HCT116 (cell line): ENCODE measurements at regions not wholly inside any gene's neighbourhood (a gene's known extent, or its start where the extent isn't known, plus 50 kb on each side); places are given as distances from the start of the nearest gene placed in this dataset.

ENCODE experiments used
- ATAC-seq: fragments of 200-7000 bp; cut with Tn5 transposase; 2 replicates; pipeline ENCODE4 v1.9.1; 2020; ENCODE audit warnings: mild to moderate bottlenecking, moderate library complexity
- BruUV-seq: library from RNA; stranded (reverse); fragments of 400-500 nt; replicated peaks from 2 replicates; lab custom pipeline; 2021; lab: Mats Ljungman, UMichigan
- CTCF ChIA-PET: fragments of 300-600 bp; sonication (Branson Sonifier 250); formaldehyde crosslinking; loops from one replicate; lab custom pipeline; 2021; ENCODE audit warnings: antibody characterized with exemption; lab: Charles Lee
- POLR2A ChIA-PET: fragments of 300-600, 350-600 bp; sonication (Branson Sonifier 250); formaldehyde crosslinking; loops from one replicate; lab custom pipeline; 2021; ENCODE audit warnings: antibody characterized with exemption; lab: Charles Lee
- RAD21 ChIA-PET, 2 experiments: fragments of 300-600 bp; sonication (Branson Sonifier 250); formaldehyde crosslinking; loops; one replicate each; lab custom pipeline; 2023; ENCODE audit warnings: low total read pairs in 2 of 2; ENCODE audit not compliant: uncharacterized antibody in 2 of 2, unreplicated experiment in 2 of 2, low non-redundant PET in 1 of 2; lab: Charles Lee
- DNase-seq: peaks from one replicate; pipeline ENCODE4 v3.0.0-alpha.2; 2010; ENCODE audit warnings: low read depth, low spot score
- H2AFZ ChIP-seq: fragments of 200-600 bp; shearing (Covaris generic), sonication (generic); 2 replicates; pipeline ENCODE4 v1.6.1; 2017; ENCODE audit warnings: low read depth, mixed run types, mixed read lengths, antibody characterized with exemption, low read length; ENCODE audit not compliant: poor library complexity, severe bottlenecking
- H3K27ac ChIP-seq: 2 replicates; pipeline ENCODE4 v1.5.1; 2012; ENCODE audit warnings: low read depth, low read length
- H3K27me3 ChIP-seq: fragments of 200-600 bp; sonication (generic); 2 replicates; pipeline ENCODE4 v1.6.1; 2016; ENCODE audit warnings: mixed run types, low read length, mixed read lengths; ENCODE audit not compliant: insufficient read depth
- H3K36me3 ChIP-seq, 2 experiments: fragments of 200-500 bp in 1 of 2; fragments of 200-600 bp in 1 of 2; sonication (Bioruptor generic) in 1 of 2; sonication (generic) in 1 of 2; 2 replicates each; pipeline versions ENCODE4 v1.5.1 to v1.6.1; 2014 to 2016; ENCODE audit warnings: low read length in 2 of 2, inconsistent platforms in 1 of 2, mixed read lengths in 1 of 2, mixed run types in 1 of 2; ENCODE audit not compliant: insufficient read depth in 2 of 2, control insufficient read depth in 1 of 2
- H3K4me1 ChIP-seq, 2 experiments: fragments of 200-600 bp in 1 of 2; sonication (generic) in 1 of 2; 2 replicates each; pipeline versions ENCODE4 v1.5.1 to v1.6.1; 2012 to 2017; ENCODE audit warnings: low read length in 2 of 2, inconsistent platforms in 1 of 2, mild to moderate bottlenecking in 1 of 2, mixed read lengths in 1 of 2, mixed run types in 1 of 2, moderate library complexity in 1 of 2; ENCODE audit not compliant: insufficient read depth in 2 of 2, control insufficient read depth in 1 of 2
- H3K4me2 ChIP-seq: fragments of 200-600 bp; sonication (generic); 2 replicates; pipeline ENCODE4 v1.6.1; 2017; ENCODE audit warnings: mixed run types, low read length, mixed read lengths
- H3K4me3 ChIP-seq, 2 experiments: fragments of 200-600 bp in 1 of 2; sonication (generic) in 1 of 2; replicated peaks in 1 of 2; 2 replicates each; pipeline ENCODE4 v1.5.1; 2011 to 2016; ENCODE audit warnings: low read length in 2 of 2, control low read depth in 1 of 2, low read depth in 1 of 2, mild to moderate bottlenecking in 1 of 2, mixed read lengths in 1 of 2, mixed run types in 1 of 2
- H3K79me2 ChIP-seq: fragments of 200-600 bp; sonication (generic); 2 replicates; pipeline ENCODE4 v1.6.1; 2017; ENCODE audit warnings: mild to moderate bottlenecking, mixed run types, low read length, moderate library complexity, mixed read lengths; ENCODE audit not compliant: insufficient read depth
- H3K9ac ChIP-seq: fragments of 200-600 bp; sonication (generic); 2 replicates; pipeline ENCODE4 v1.6.1; 2016; ENCODE audit warnings: low read length, mixed read lengths
- H3K9me2 ChIP-seq: fragments of 200-600 bp; sonication (generic), shearing (Covaris generic); 2 replicates; pipeline ENCODE4 v1.6.1; 2017; ENCODE audit warnings: mixed run types, mild to moderate bottlenecking, moderate library complexity; ENCODE audit not compliant: insufficient read depth
- H3K9me3 ChIP-seq, 2 experiments: fragments of 200-500 bp in 1 of 2; fragments of 200-600 bp in 1 of 2; sonication (Bioruptor generic) in 1 of 2; sonication (generic) in 1 of 2; 2 replicates each; pipeline ENCODE4 v1.6.1; 2014 to 2017; ENCODE audit warnings: low read length in 2 of 2, mixed read lengths in 2 of 2, inconsistent platforms in 1 of 2, low read depth in 1 of 2, mild to moderate bottlenecking in 1 of 2, mixed run types in 1 of 2, moderate library complexity in 1 of 2; ENCODE audit not compliant: control insufficient read depth in 1 of 2, insufficient read depth in 1 of 2
- H4K20me1 ChIP-seq: fragments of 200-600 bp; sonication (generic), shearing (Covaris generic); 2 replicates; pipeline ENCODE4 v1.6.1; 2017; ENCODE audit warnings: mixed run types, mild to moderate bottlenecking, moderate library complexity; ENCODE audit not compliant: insufficient read depth
- CBX3 ChIP-seq: IDR thresholded peaks from 2 replicates; pipeline ENCODE4 v1.6.1; 2012; ENCODE audit warnings: low read depth
- ELF1 ChIP-seq: IDR thresholded peaks from 2 replicates; pipeline ENCODE4 v1.6.1; 2012; ENCODE audit warnings: low read depth, borderline replicate concordance
- FOSL1 ChIP-seq: IDR thresholded peaks from 2 replicates; pipeline ENCODE4 v1.6.1; 2012; ENCODE audit warnings: low read depth
- JUND ChIP-seq: IDR thresholded peaks from 2 replicates; pipeline ENCODE4 v1.6.1; 2012
- POLR2A ChIP-seq: IDR thresholded peaks from 2 replicates; pipeline ENCODE4 v1.7.0; 2011; ENCODE audit warnings: borderline replicate concordance; ENCODE audit not compliant: insufficient read depth, insufficient read length; ENCODE audit errors: extremely low read depth
- RAD21 ChIP-seq: IDR thresholded peaks from 2 replicates; pipeline ENCODE4 v1.6.1; 2012; ENCODE audit warnings: low read depth, mild to moderate bottlenecking
- SIN3A ChIP-seq: IDR thresholded peaks from 2 replicates; pipeline ENCODE4 v1.6.1; 2012; ENCODE audit warnings: low read depth
- SP1 ChIP-seq: IDR thresholded peaks from 2 replicates; pipeline ENCODE4 v1.6.1; 2012; ENCODE audit warnings: low read depth
- TCF7L2 ChIP-seq: IDR thresholded peaks from 2 replicates; pipeline ENCODE4 v1.7.0; 2011; ENCODE audit warnings: borderline replicate concordance, inconsistent platforms; ENCODE audit not compliant: insufficient read depth, insufficient read length; ENCODE audit errors: extremely low read depth
- YY1 ChIP-seq: IDR thresholded peaks from 2 replicates; pipeline ENCODE4 v1.6.1; 2011; ENCODE audit warnings: low read length, low read depth, moderate library complexity, mild to moderate bottlenecking; ENCODE audit not compliant: insufficient replicate concordance; ENCODE audit errors: extremely low read depth
- ZNF274 ChIP-seq: fragments of 200-500 bp; sonication (Bioruptor generic); IDR thresholded peaks from 2 replicates; pipeline ENCODE4 v1.6.1; 2014; ENCODE audit warnings: mild to moderate bottlenecking, low read depth, low read length, inconsistent platforms
- intact Hi-C: fragments of 100-400 bp; cut with micrococcal nuclease; formaldehyde crosslinking; loops from 2 replicates; pipeline ENCODE4 v1.10.0; 2022
- TF ChIP-seq, protein P1 (sequence below): IDR thresholded peaks from 2 replicates; pipeline ENCODE4 v1.6.1; 2012
- TF ChIP-seq, protein P2 (sequence below), 3 experiments: fragments of 200-600 bp in 1 of 3; sonication (generic) in 1 of 3; IDR thresholded peaks in 2 of 3; conservative IDR thresholded peaks in 1 of 3; 2 replicates each; pipeline ENCODE4 v1.5.1; 2012 to 2017; ENCODE audit warnings: low read depth in 2 of 3, low read length in 2 of 3, antibody characterized with exemption in 1 of 3, borderline replicate concordance in 1 of 3, control low read depth in 1 of 3, mild to moderate bottlenecking in 1 of 3, mixed read lengths in 1 of 3, mixed run types in 1 of 3, moderate library complexity in 1 of 3; ENCODE audit not compliant: insufficient read depth in 1 of 3
- TF ChIP-seq, protein P3 (sequence below): IDR thresholded peaks from 2 replicates; pipeline ENCODE4 v1.6.1; 2012; ENCODE audit warnings: low read depth

DNA sequence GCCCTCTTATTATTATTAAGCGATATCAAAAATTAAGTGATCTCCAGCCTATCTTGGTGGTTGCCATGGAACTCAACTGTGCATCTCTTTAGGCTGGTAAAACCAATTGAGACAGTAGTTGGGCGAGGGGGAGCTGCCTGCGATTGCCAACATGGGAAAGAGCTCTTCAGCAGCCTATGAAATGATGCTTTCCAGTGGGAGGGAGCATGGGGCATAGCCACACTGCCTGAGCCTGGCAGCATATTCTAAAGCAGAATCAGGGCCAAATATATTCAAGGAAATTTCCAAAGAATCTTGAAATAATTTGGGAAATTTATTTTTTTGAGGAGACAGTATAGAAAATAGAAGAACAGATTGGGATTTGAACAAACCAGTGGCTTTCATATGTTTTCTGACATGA is 126.9 kb upstream of the DNAH14 start:
- Histone ChIP-seq H3K79me2 (no peaks in the 10 kb centered on the region), H3K9me3 (no peaks in the 10 kb centered on the region), H3K4me2 (no peak overlapping the region), H3K4me3 (no peak overlapping the region), H3K36me3 (no peaks in the 10 kb centered on the region), H3K9me2 (no peaks in the 10 kb centered on the region), H2AFZ (no peak overlapping the region), H3K4me1 (no peaks in the 10 kb centered on the region), H3K27ac (no peak overlapping the region), H4K20me1 (no peaks in the 10 kb centered on the region), H3K27me3 (no peaks in the 10 kb centered on the region), H3K9ac (no peak overlapping the region)
- ChIA-PET CTCF (no interaction called here), POLR2A (no interaction called here), RAD21 (no interaction called here)
- TF ChIP-seq ELF1 (no peak), FOSL1 (no peak), RAD21 (no peak), POLR2A (no peak), JUND (no peak), SIN3A (no peak), CBX3 (no peak), TCF7L2 (no peak)
- TF ChIP-seq, protein P1, sequence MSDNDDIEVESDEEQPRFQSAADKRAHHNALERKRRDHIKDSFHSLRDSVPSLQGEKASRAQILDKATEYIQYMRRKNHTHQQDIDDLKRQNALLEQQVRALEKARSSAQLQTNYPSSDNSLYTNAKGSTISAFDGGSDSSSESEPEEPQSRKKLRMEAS, result no peak
- TF ChIP-seq, protein P2, sequence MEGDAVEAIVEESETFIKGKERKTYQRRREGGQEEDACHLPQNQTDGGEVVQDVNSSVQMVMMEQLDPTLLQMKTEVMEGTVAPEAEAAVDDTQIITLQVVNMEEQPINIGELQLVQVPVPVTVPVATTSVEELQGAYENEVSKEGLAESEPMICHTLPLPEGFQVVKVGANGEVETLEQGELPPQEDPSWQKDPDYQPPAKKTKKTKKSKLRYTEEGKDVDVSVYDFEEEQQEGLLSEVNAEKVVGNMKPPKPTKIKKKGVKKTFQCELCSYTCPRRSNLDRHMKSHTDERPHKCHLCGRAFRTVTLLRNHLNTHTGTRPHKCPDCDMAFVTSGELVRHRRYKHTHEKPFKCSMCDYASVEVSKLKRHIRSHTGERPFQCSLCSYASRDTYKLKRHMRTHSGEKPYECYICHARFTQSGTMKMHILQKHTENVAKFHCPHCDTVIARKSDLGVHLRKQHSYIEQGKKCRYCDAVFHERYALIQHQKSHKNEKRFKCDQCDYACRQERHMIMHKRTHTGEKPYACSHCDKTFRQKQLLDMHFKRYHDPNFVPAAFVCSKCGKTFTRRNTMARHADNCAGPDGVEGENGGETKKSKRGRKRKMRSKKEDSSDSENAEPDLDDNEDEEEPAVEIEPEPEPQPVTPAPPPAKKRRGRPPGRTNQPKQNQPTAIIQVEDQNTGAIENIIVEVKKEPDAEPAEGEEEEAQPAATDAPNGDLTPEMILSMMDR (IDR thresholded peaks at IDR 0.05 in 2 of 3, conservative IDR thresholded peaks at IDR 0.05 in 1 of 3; ENCODE audit: borderline replicate concordance in 1 of 3, insufficient read depth in 1 of 3, low read depth in 2 of 3, low read length in 2 of 3), result no peak
- ATAC-seq (no peak), DNase-seq (no peak)
- intact Hi-C loops, result no loop called here
- no TSS peak for BruUV-seq

DNA sequence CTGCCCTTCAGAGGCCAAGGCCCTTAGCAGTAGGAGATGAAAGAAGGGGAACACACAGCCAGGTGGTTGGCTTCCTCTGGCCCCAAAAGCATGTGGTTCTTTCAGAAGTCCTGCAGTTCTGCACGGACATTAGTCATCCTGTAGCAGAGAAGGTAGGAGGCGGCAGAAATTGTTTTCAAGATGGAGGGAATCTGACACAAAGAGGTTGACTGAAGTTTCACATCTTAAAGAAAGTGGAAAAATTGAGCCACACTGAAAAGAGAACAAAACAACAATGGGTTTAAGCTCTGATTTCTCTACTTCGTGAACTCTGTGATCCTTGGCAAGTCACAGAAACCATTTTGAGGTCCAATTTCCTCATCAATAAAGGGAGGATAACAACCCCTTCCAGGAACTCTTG is 125.3 kb upstream of the DNAH14 start:
- DNase-seq (no peak), ATAC-seq (no peak)
- TF ChIP-seq SP1, result no peak
- no peak for TF ChIP-seq ZNF274
- TF ChIP-seq FOSL1, result no peak
- no peak for TF ChIP-seq YY1
- TF ChIP-seq, protein P3, sequence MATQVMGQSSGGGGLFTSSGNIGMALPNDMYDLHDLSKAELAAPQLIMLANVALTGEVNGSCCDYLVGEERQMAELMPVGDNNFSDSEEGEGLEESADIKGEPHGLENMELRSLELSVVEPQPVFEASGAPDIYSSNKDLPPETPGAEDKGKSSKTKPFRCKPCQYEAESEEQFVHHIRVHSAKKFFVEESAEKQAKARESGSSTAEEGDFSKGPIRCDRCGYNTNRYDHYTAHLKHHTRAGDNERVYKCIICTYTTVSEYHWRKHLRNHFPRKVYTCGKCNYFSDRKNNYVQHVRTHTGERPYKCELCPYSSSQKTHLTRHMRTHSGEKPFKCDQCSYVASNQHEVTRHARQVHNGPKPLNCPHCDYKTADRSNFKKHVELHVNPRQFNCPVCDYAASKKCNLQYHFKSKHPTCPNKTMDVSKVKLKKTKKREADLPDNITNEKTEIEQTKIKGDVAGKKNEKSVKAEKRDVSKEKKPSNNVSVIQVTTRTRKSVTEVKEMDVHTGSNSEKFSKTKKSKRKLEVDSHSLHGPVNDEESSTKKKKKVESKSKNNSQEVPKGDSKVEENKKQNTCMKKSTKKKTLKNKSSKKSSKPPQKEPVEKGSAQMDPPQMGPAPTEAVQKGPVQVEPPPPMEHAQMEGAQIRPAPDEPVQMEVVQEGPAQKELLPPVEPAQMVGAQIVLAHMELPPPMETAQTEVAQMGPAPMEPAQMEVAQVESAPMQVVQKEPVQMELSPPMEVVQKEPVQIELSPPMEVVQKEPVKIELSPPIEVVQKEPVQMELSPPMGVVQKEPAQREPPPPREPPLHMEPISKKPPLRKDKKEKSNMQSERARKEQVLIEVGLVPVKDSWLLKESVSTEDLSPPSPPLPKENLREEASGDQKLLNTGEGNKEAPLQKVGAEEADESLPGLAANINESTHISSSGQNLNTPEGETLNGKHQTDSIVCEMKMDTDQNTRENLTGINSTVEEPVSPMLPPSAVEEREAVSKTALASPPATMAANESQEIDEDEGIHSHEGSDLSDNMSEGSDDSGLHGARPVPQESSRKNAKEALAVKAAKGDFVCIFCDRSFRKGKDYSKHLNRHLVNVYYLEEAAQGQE, result no peak
- Histone ChIP-seq H3K27ac (no peak overlapping the region), H3K36me3 (no peaks in the 10 kb centered on the region), H3K9ac (no peak overlapping the region), H3K4me1 (no peaks in the 10 kb centered on the region), H3K9me2 (no peaks in the 10 kb centered on the region), H3K4me3 (no peak overlapping the region), H4K20me1 (no peaks in the 10 kb centered on the region), H2AFZ (no peak overlapping the region), H3K79me2 (no peaks in the 10 kb centered on the region), H3K4me2 (no peak overlapping the region), H3K27me3 (no peaks in the 10 kb centered on the region), H3K9me3 (no peaks in the 10 kb centered on the region)
- ChIA-PET CTCF (no interaction called here), POLR2A (no interaction called here), RAD21 (no interaction called here)
- no TSS peak for BruUV-seq
- intact Hi-C loops, result no loop called here
